GM12892 (cell line): ENCODE measurements at regions not wholly inside any gene's neighbourhood (a gene's known extent, or its start where the extent isn't known, plus 50 kb on each side); places are given as distances from the start of the nearest gene placed in this dataset.

Source experiments
- POLR2A ChIP-seq: IDR thresholded peaks from 2 replicates; pipeline ENCODE4 v1.6.1; 2011; ENCODE audit warnings: low read depth, low read length, control low read depth
- POLR2AphosphoS5 ChIP-seq: IDR thresholded peaks from 2 replicates; pipeline ENCODE4 v1.6.1; 2011; ENCODE audit warnings: low read depth, low read length, control low read depth

DNA sequence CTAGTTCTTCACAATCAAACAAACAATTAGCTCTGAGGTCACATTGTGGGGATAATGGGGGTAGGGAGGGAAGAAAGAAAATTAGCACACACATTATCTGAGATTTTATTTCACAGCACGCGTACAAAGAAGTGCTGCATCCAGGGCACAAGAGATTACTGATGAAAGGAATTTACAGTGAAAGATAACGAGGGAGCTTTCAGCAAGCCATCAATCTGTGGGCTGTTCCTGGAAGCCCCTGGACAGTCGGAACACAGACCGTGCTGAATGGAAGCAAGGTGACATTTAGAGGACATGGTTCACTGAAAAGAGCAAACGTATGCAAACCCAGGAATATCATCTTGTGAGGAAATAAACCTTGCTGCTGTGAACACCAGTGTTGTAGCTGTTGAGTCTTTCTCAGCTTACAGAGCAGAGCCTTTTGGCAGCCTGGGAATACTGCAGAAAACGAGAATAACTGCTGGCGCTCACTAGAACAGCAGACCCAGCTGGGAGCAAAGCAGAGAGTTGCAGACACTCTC lies 63.2 kb downstream of the SCG2 start:
- TF ChIP-seq POLR2A (no peak), POLR2AphosphoS5 (no peak)
